Keratinocyte (primary cell): ENCODE measurements at regions not wholly inside any gene's neighbourhood (a gene's known extent, or its start where the extent isn't known, plus 50 kb on each side); places are given as distances from the start of the nearest gene placed in this dataset.

Source experiments
- DNase-seq: peaks from one replicate; pipeline ENCODE4 v3.0.0-alpha.2; 2011; ENCODE audit warnings: low read depth, missing footprints, low spot score
- FAIRE-seq: peaks from 2 replicates; lab custom pipeline; 2011; peaks lifted over from hg19 to GRCh38; lab: Jason Lieb, UNC
- H2AFZ ChIP-seq: 2 replicates; pipeline ENCODE4 v1.6.0; 2012; ENCODE audit warnings: low read length, control low read depth, inconsistent platforms; ENCODE audit not compliant: control insufficient read depth
- H3K27ac ChIP-seq: 2 replicates; pipeline ENCODE4 v1.5.1; 2011; ENCODE audit warnings: low read length; ENCODE audit not compliant: control insufficient read depth, insufficient read depth
- H3K27me3 ChIP-seq: 3 replicates; pipeline ENCODE4 v1.6.0; 2011; ENCODE audit warnings: low read length; ENCODE audit not compliant: control insufficient read depth, insufficient read depth; ENCODE audit errors: extremely low read depth
- H3K36me3 ChIP-seq, 2 experiments: 2 replicates in 1 of 2; 3 replicates in 1 of 2; pipeline ENCODE4 v1.5.1; 2011; ENCODE audit warnings: low read length in 2 of 2, mild to moderate bottlenecking in 1 of 2; ENCODE audit not compliant: control insufficient read depth in 2 of 2, insufficient read depth in 2 of 2; ENCODE audit errors: extremely low read depth in 1 of 2
- H3K4me1 ChIP-seq: 3 replicates; pipeline ENCODE4 v1.5.1; 2011; ENCODE audit warnings: low read length; ENCODE audit not compliant: control insufficient read depth, insufficient read depth; ENCODE audit errors: extremely low read depth
- H3K4me2 ChIP-seq: 3 replicates; pipeline ENCODE4 v1.6.0; 2011; ENCODE audit warnings: low read depth, low read length; ENCODE audit not compliant: control insufficient read depth, insufficient read depth; ENCODE audit errors: extremely low read depth
- H3K4me3 ChIP-seq, 3 experiments: fragments of 200-600 bp in 1 of 3; sonication (generic) in 1 of 3; 2 replicates in 2 of 3; 3 replicates in 1 of 3; pipeline ENCODE4 v1.5.1; 2011 to 2016; ENCODE audit warnings: low read length in 3 of 3, mild to moderate bottlenecking in 3 of 3, control low read depth in 2 of 3, inconsistent platforms in 1 of 3, low read depth in 1 of 3, mixed read lengths in 1 of 3, mixed run types in 1 of 3, moderate library complexity in 1 of 3; ENCODE audit not compliant: control insufficient read depth in 2 of 3, insufficient read depth in 2 of 3; ENCODE audit errors: extremely low read depth in 1 of 3
- H3K79me2 ChIP-seq: 2 replicates; pipeline ENCODE4 v1.6.0; 2012; ENCODE audit warnings: low read length; ENCODE audit not compliant: control insufficient read depth, insufficient read depth
- H3K9ac ChIP-seq: 3 replicates; pipeline ENCODE4 v1.6.0; 2011; ENCODE audit warnings: low read length; ENCODE audit not compliant: control insufficient read depth, insufficient read depth; ENCODE audit errors: extremely low read depth
- H3K9me1 ChIP-seq: 3 replicates; pipeline ENCODE4 v1.6.0; 2011; ENCODE audit warnings: low read length; ENCODE audit not compliant: control insufficient read depth, insufficient read depth; ENCODE audit errors: extremely low read depth
- H3K9me3 ChIP-seq: 2 replicates; pipeline ENCODE4 v1.5.1; 2012; ENCODE audit warnings: low read depth, low read length; ENCODE audit not compliant: control insufficient read depth
- H4K20me1 ChIP-seq: 3 replicates; pipeline ENCODE4 v1.6.0; 2011; ENCODE audit warnings: low read length; ENCODE audit not compliant: control insufficient read depth, insufficient read depth; ENCODE audit errors: extremely low read depth
- CTCF ChIP-seq, 3 experiments: IDR thresholded peaks in 1 of 3; conservative IDR thresholded peaks in 1 of 3; optimal IDR thresholded peaks in 1 of 3; 2 replicates in 2 of 3; 3 replicates in 1 of 3; pipeline versions ENCODE3 to v1.5.1; 2011; ENCODE audit warnings: low read length in 3 of 3, mild to moderate bottlenecking in 3 of 3, moderate library complexity in 2 of 3, control low read depth in 1 of 3, inconsistent platforms in 1 of 3; ENCODE audit not compliant: insufficient read depth in 2 of 3; ENCODE audit errors: extremely low read depth in 1 of 3
- EZH2 ChIP-seq: IDR thresholded peaks from one replicate; pipeline ENCODE4 v1.6.1; 2012; ENCODE audit warnings: inconsistent platforms, mild to moderate bottlenecking, low read length, moderate library complexity
- dilution Hi-C: fragments of 300-500 bp; cut with MboI; formaldehyde crosslinking; loops from one replicate; pipeline ENCODE4 v1.7.0; 2020; ENCODE audit warnings: low sequenced_read_pairs; ENCODE audit not compliant: extremely low pct_ligation_motif_present

DNA sequence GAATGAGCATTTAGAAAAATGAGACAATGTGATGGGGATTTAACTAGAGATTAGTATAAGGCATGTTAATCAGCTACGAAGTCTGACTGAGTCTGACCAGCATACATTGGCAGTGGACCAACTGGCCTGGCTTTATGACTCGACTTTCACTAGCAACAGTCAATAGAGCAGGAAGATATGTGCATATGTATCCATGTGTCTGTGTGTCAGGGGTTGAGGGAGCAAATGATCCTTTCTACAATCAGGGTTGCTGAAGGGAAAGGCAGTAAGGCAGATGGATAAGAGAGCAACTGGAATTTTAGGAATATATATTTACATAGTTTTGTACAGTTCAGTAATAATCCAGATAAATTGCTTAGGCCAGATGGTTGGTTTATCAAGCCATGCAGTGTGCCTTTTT lies 645.6 kb downstream of the PLA2G4A start:
- Histone ChIP-seq H3K79me2 (no peaks in the 10 kb centered on the region), H3K9me3 (no peaks in the 10 kb centered on the region), H3K9ac (no peak overlapping the region), H3K4me1 (no peaks in the 10 kb centered on the region), H2AFZ (no peak overlapping the region), H3K36me3 (no peaks in the 10 kb centered on the region), H3K4me3 (no peak overlapping the region), H3K27me3 (no peaks in the 10 kb centered on the region), H3K27ac (no peak overlapping the region), H4K20me1 (no peaks in the 10 kb centered on the region), H3K9me1 (no peaks in the 10 kb centered on the region), H3K4me2 (no peak overlapping the region)
- FAIRE-seq (no peak), DNase-seq (no peak)
- TF ChIP-seq EZH2 (no peak), CTCF (optimal IDR thresholded peaks at IDR 0.05 in 1 of 3, IDR thresholded peaks at IDR 0.05 in 1 of 3, conservative IDR thresholded peaks at IDR 0.05 in 1 of 3; ENCODE audit: extremely low read depth in 1 of 3, insufficient read depth in 2 of 3, low read length in 3 of 3) (no peak)
- dilution Hi-C loops, result no loop called here

GRCh38 chr1:187476671-187477070 lies 647.9 kb downstream of the PLA2G4A start:
- Histone ChIP-seq H3K27ac (no peak overlapping the region), H3K4me3 (no peak overlapping the region), H3K36me3 (no peaks in the 10 kb centered on the region), H3K79me2 (no peaks in the 10 kb centered on the region), H3K9ac (no peak overlapping the region), H3K9me1 (no peaks in the 10 kb centered on the region), H3K4me2 (no peak overlapping the region), H2AFZ (no peak overlapping the region), H3K9me3 (no peaks in the 10 kb centered on the region), H3K27me3 (no peaks in the 10 kb centered on the region), H4K20me1 (no peaks in the 10 kb centered on the region), H3K4me1 (no peaks in the 10 kb centered on the region)
- dilution Hi-C loops, result no loop called here
- DNase-seq (no peak), FAIRE-seq (no peak)
- TF ChIP-seq EZH2, result no peak
- no peak for TF ChIP-seq CTCF (optimal IDR thresholded peaks at IDR 0.05 in 1 of 3, IDR thresholded peaks at IDR 0.05 in 1 of 3, conservative IDR thresholded peaks at IDR 0.05 in 1 of 3; ENCODE audit: extremely low read depth in 1 of 3, insufficient read depth in 2 of 3, low read length in 3 of 3)
